ENCODE measurements at regions not wholly inside any gene's neighbourhood (a gene's known extent, or its start where the extent isn't known, plus 50 kb on each side); places are given as distances from the start of the nearest gene placed in this dataset.

- no peak for DNase-seq
These were observed 611.1 kb downstream of the SOX6 start for GRCh38 chr11:15745266-15745665.

- DNase-seq, result no peak
These were observed 608.7 kb downstream of the SOX6 start for GRCh38 chr11:15747671-15748070.

GRCh38 chr11:15748132-15748531 lies 608.2 kb downstream of the SOX6 start:
- DNase-seq, result no peak

- DNase-seq, result no peak
These were observed 607.6 kb downstream of the SOX6 start for GRCh38 chr11:15748741-15749140.

- DNase-seq, result no peak
These were observed 605.6 kb downstream of the SOX6 start for GRCh38 chr11:15750535-15751308.

GRCh38 chr11:15754221-15754620 lies 602.1 kb downstream of the SOX6 start:
- DNase-seq, result no peak

GRCh38 chr11:15757048-15757698 lies 599.2 kb downstream of the SOX6 start:
- DNase-seq, result peak in 2 of 3 donors; percentile 3 to 4

GRCh38 chr11:15758857-15759465 lies 597.4 kb downstream of the SOX6 start:
- DNase-seq, result no peak

GRCh38 chr11:15761235-15761634 lies 595.1 kb downstream of the SOX6 start:
- no peak for DNase-seq

GRCh38 chr11:15764326-15764725 lies 592.0 kb downstream of the SOX6 start:
- peak in 2 of 3 donors; percentile 29 to 35 for DNase-seq

GRCh38 chr11:15764948-15765347 lies 591.4 kb downstream of the SOX6 start:
- DNase-seq, result no peak

GRCh38 chr11:15765530-15765929 lies 590.8 kb downstream of the SOX6 start:
- DNase-seq, result no peak

GRCh38 chr11:15768321-15768720 lies 588.0 kb downstream of the SOX6 start:
- DNase-seq, result no peak

GRCh38 chr11:15769203-15769602 lies 587.1 kb downstream of the SOX6 start:
- no peak for DNase-seq

GRCh38 chr11:15770798-15771414 lies 585.4 kb downstream of the SOX6 start:
- DNase-seq, result peak; percentile 56 to 74 (median 74)

- DNase-seq, result no peak
These were observed 583.8 kb downstream of the SOX6 start for GRCh38 chr11:15772547-15772946.

- DNase-seq, result no peak
These were observed 583.4 kb downstream of the SOX6 start for GRCh38 chr11:15772981-15773380.

GRCh38 chr11:15773476-15774387 lies 582.6 kb downstream of the SOX6 start:
- DNase-seq, result no peak

GRCh38 chr11:15774388-15774939 lies 581.9 kb downstream of the SOX6 start:
- no peak for DNase-seq

GRCh38 chr11:15775015-15775541 lies 581.3 kb downstream of the SOX6 start:
- no peak for DNase-seq

GRCh38 chr11:15775797-15776196 lies 580.5 kb downstream of the SOX6 start:
- no peak for DNase-seq

- DNase-seq, result no peak
These were observed 580.0 kb downstream of the SOX6 start for GRCh38 chr11:15776366-15776765.

Measured in suppressor macrophage treated with lipopolysaccharide for 1 hour (primary cell).